VCaP (cell line): ENCODE measurements at regions not wholly inside any gene's neighbourhood (a gene's known extent, or its start where the extent isn't known, plus 50 kb on each side); places are given as distances from the start of the nearest gene placed in this dataset.

Experiments
- H3K27ac ChIP-seq: fragments of 450-650 bp; 2 replicates; pipeline ENCODE4 v1.5.1; 2017
- TF ChIP-seq, protein P1 (sequence below): fragments of 450-650 bp; conservative IDR thresholded peaks from 2 replicates; pipeline ENCODE4 v1.5.1; 2017; ENCODE audit warnings: mild to moderate bottlenecking, moderate library complexity

DNA sequence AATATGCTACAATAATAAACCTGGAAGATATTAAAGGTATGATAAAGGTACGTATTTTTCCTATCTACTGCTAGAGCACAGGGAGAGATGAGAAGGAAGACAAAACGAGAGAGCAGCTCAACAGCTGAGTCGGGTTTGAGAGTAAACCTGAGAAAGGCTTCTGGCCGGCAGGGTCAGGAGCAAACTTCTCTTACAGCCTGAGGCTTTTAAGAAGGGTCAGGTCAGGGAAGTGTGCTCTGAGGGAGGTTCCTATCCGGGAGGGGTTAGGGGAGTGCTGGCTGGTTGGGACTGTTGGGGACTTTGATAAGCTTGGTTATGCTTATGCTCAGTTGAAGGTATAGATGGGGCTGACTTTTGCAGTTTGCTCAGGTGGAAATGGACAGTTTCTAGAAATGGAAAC, 77.7 kb upstream of the PRR20A start:
- TF ChIP-seq, protein P1, sequence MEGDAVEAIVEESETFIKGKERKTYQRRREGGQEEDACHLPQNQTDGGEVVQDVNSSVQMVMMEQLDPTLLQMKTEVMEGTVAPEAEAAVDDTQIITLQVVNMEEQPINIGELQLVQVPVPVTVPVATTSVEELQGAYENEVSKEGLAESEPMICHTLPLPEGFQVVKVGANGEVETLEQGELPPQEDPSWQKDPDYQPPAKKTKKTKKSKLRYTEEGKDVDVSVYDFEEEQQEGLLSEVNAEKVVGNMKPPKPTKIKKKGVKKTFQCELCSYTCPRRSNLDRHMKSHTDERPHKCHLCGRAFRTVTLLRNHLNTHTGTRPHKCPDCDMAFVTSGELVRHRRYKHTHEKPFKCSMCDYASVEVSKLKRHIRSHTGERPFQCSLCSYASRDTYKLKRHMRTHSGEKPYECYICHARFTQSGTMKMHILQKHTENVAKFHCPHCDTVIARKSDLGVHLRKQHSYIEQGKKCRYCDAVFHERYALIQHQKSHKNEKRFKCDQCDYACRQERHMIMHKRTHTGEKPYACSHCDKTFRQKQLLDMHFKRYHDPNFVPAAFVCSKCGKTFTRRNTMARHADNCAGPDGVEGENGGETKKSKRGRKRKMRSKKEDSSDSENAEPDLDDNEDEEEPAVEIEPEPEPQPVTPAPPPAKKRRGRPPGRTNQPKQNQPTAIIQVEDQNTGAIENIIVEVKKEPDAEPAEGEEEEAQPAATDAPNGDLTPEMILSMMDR = no peak
- H3K27ac ChIP-seq = no peak overlapping the region

DNA sequence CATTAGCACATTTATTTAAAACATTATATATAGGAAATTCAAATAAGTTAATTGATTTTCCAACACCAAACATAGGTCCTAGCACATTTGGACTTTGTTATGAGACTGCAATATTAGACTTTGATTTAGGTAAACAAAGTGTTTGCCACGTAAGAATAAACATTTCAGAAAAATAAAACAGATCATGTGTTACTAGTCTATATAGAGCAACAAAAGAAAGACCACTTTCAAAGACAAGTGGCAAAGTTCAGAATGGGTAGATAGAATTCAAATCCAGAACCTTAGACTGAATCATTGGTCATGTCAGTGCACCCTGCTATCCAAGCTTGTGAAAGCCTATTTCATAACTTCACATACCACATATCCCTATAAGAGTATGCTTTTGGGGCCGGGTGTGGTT, 66.7 kb upstream of the PRR20A start:
- TF ChIP-seq, protein P1 = no peak

DNA sequence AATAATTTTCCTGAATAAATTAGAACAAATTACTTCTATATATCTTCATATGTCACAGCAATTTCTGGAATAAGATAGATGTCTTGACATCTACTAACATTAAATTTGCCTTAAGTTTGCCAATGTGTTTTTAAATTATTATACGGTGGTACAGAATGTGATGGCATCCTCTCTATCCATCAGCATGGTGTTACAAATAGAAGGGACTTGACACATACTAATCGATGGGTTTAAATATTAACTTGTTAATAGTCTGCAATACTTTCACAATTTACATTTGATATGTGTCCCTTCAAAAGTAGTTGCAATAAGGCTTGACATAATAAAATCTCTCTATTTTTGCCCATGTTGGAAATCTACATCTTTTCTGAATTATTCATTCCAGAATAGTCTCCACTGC, 65.1 kb upstream of the PRR20A start:
- no peak overlapping the region for H3K27ac ChIP-seq
- TF ChIP-seq, protein P1 = no peak

More for the DNA sequence above, 66.7 kb upstream of the PRR20A start:
- H3K27ac ChIP-seq = no peak overlapping the region

DNA sequence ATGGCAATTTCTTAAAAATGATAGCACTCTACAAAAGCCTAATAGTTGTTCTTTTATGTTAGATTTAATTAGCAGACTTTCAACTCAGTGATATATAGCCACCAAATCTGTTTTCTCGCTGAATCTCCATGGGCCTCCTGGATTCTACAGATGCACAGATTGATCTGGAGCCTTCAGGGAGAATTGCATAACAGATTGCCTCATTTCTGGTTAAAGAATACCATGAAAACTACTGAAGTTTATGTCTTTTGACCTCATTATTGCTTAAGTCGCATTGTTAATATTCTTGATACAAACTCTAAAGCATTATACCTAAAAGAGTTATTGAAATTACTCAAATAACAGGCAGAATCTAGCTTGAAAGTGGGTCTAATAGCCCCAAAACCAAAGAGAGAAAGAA, 53.7 kb upstream of the PRR20A start:
- H3K27ac ChIP-seq = no peak overlapping the region
- TF ChIP-seq, protein P1 = no peak
